ENCODE measurements at regions not wholly inside any gene's neighbourhood (a gene's known extent, or its start where the extent isn't known, plus 50 kb on each side); places are given as distances from the start of the nearest gene placed in this dataset.

- Histone ChIP-seq H3K27me3 (no peaks in the 10 kb centered on the region), H3K4me3 (no peak overlapping the region), H3K9me3 (no peaks in the 10 kb centered on the region), H3K36me3 (no peaks in the 10 kb centered on the region), H3K4me1 (no peaks in the 10 kb centered on the region), H3K27ac (no peak overlapping the region)
- DNase-seq, result no peak
- TF ChIP-seq CTCF (IDR thresholded peaks at IDR 0.05) (no peak), POLR2A (IDR thresholded peaks at IDR 0.05) (no peak)
Measured at GRCh38 chr17:79476074-79476652, 134.7 kb downstream of the RBFOX3 start.

GRCh38 chr17:79473876-79474440 is 136.9 kb downstream of the RBFOX3 start:
- no peak overlapping the region for H3K4me3 ChIP-seq
- H3K27me3 ChIP-seq, result no peaks in the 10 kb centered on the region
- H3K4me1 ChIP-seq, result no peaks in the 10 kb centered on the region
- no peak for DNase-seq
- H3K27ac ChIP-seq, result no peak overlapping the region
- no peaks in the 10 kb centered on the region for H3K36me3 ChIP-seq
- no peaks in the 10 kb centered on the region for H3K9me3 ChIP-seq
- TF ChIP-seq POLR2A (IDR thresholded peaks at IDR 0.05) (no peak), CTCF (IDR thresholded peaks at IDR 0.05) (no peak)

GRCh38 chr17:79473111-79473875 is 137.6 kb downstream of the RBFOX3 start:
- Histone ChIP-seq H3K4me3 (no peak overlapping the region), H3K9me3 (no peaks in the 10 kb centered on the region), H3K27me3 (no peaks in the 10 kb centered on the region), H3K36me3 (no peaks in the 10 kb centered on the region), H3K4me1 (no peaks in the 10 kb centered on the region), H3K27ac (peak overlapping the region in 1 of 4 donors; percentile 43)
- DNase-seq, result peak in 1 of 3 donors; percentile 59
- TF ChIP-seq POLR2A (IDR thresholded peaks at IDR 0.05), result no peak
- no peak for TF ChIP-seq CTCF (IDR thresholded peaks at IDR 0.05)

- no peak overlapping the region for H3K4me3 ChIP-seq
- no peak for TF ChIP-seq POLR2A (IDR thresholded peaks at IDR 0.05)
- TF ChIP-seq CTCF (IDR thresholded peaks at IDR 0.05), result no peak
- no peak for DNase-seq
- H3K36me3 ChIP-seq, result no peaks in the 10 kb centered on the region
- H3K4me1 ChIP-seq, result no peaks in the 10 kb centered on the region
- H3K27ac ChIP-seq, result no peak overlapping the region
- no peaks in the 10 kb centered on the region for H3K27me3 ChIP-seq
- no peaks in the 10 kb centered on the region for H3K9me3 ChIP-seq
Measured at GRCh38 chr17:79470754-79471153, 140.1 kb downstream of the RBFOX3 start.

- Histone ChIP-seq H3K36me3 (no peaks in the 10 kb centered on the region), H3K9me3 (no peaks in the 10 kb centered on the region), H3K27me3 (no peaks in the 10 kb centered on the region), H3K27ac (no peak overlapping the region), H3K4me1 (no peaks in the 10 kb centered on the region), H3K4me3 (no peak overlapping the region)
- TF ChIP-seq CTCF (IDR thresholded peaks at IDR 0.05) (no peak), POLR2A (IDR thresholded peaks at IDR 0.05) (no peak)
- no peak for DNase-seq
Measured at GRCh38 chr17:79469646-79470045, 141.2 kb downstream of the RBFOX3 start.
